ENCODE measurements at regions not wholly inside any gene's neighbourhood (a gene's known extent, or its start where the extent isn't known, plus 50 kb on each side); places are given as distances from the start of the nearest gene placed in this dataset.

DNA sequence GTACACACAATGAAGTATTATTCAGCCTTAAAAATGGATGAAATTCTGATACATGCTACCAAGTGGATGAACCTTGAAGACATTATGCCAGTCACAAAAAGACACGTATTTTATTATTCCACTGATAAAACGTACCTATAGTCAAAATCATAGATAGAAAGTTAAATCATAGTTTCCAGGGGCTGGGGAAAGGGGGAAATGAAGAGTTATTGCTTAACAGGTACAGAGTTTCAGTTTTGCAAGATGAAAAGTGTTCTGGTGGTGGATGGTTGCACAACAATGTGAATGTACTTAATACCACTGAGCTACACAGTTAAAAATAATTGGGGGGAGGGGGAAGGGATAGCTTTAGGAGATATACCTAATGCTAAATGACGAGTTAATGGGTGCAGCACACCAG is 63.5 kb upstream of the FOXN2 start:
- Histone ChIP-seq H3K27me3 (ENCODE audit: insufficient read depth in 3 of 3, low read length in 2 of 3) (no peaks in the 10 kb centered on the region), H3K36me3 (ENCODE audit: insufficient read depth in 1 of 2, low read depth in 1 of 2) (no peaks in the 10 kb centered on the region), H3K4me1 (peaks cover 34% of the 10 kb centered on the region), H3K9me3 (no peaks in the 10 kb centered on the region), H3K4me3 (no peak overlapping the region), H3K27ac (no peak overlapping the region)
- 38 to 59% (median 54%) methylated on average over 3 of the region's 3 CpGs for whole genome bisulfite sequencing, 3 donors
- no peak for DNase-seq
- TF ChIP-seq, protein P1, sequence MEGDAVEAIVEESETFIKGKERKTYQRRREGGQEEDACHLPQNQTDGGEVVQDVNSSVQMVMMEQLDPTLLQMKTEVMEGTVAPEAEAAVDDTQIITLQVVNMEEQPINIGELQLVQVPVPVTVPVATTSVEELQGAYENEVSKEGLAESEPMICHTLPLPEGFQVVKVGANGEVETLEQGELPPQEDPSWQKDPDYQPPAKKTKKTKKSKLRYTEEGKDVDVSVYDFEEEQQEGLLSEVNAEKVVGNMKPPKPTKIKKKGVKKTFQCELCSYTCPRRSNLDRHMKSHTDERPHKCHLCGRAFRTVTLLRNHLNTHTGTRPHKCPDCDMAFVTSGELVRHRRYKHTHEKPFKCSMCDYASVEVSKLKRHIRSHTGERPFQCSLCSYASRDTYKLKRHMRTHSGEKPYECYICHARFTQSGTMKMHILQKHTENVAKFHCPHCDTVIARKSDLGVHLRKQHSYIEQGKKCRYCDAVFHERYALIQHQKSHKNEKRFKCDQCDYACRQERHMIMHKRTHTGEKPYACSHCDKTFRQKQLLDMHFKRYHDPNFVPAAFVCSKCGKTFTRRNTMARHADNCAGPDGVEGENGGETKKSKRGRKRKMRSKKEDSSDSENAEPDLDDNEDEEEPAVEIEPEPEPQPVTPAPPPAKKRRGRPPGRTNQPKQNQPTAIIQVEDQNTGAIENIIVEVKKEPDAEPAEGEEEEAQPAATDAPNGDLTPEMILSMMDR (IDR thresholded peaks at IDR 0.05) = no peak
- intact Hi-C loops (cut with DNase I) = no loop called here
- peak; percentile 49 to 80 (median 75) for ATAC-seq

DNA sequence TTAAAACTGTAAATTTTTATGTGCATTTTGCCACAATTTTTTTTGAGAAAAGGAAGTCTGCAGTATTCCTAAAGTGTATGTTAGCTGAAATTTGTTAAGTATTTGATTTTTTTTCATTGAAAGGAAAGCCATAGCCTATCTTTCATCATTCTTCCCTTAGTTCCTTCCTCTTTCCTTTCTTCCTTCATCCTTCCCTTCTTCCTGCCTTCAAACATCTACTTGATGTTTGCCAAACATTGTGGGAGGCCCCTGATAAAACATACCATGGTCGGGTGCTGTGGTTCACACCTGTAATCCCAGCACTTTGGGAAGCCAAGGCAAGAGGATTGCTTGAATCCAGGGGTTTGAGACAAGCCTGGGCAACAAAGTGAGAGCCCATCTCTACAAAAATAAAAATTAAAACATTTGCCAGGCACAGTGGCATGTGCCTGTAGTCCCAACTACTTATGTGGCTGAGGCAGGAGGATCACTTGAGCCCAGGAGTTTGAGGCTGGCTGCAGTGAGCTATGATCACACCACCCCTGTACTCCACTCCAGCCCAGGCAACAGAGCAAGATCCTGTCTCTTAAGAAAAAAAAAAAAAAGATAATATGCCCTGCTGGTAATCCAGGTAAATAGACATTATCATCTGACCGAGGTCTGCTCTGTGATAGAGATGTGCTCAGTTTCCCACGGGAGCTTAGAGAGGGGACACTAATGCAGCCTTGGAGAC is 62.9 kb upstream of the FOXN2 start:
- ATAC-seq (no peak), DNase-seq (no peak)
- Histone ChIP-seq H3K9me3 (no peaks in the 10 kb centered on the region), H3K36me3 (ENCODE audit: insufficient read depth in 1 of 2, low read depth in 1 of 2) (no peaks in the 10 kb centered on the region), H3K4me1 (peaks cover 34% of the 10 kb centered on the region), H3K27ac (no peak overlapping the region), H3K4me3 (no peak overlapping the region), H3K27me3 (ENCODE audit: insufficient read depth in 3 of 3, low read length in 2 of 3) (no peaks in the 10 kb centered on the region)
- WGBS, 3 donors = 63 to 90% (median 66%) methylated on average over 3 of the region's 3 CpGs
- TF ChIP-seq, protein P1 (IDR thresholded peaks at IDR 0.05) = no peak
- intact Hi-C loops (cut with DNase I) = no loop called here

DNA sequence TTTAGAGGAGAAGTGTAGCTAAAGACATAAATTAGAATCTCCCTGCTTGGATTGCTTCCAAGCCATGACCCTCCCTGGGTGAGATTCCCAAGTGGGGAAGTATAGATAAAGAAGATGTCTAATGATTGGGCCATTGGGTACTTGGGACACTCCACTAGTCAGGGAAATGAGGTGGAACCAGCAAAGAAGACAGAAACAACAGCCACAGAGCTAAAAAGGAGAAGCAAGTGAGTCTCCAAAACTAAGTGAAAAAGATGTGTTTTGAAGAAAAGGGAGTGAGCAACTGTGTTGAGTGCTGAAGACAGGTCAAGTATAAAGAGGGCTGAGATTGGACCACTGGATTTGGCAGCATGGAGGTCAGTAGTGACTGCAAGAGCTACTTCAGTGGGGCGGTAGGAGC is 61.2 kb upstream of the FOXN2 start:
- Histone ChIP-seq H3K4me3 (no peak overlapping the region), H3K9me3 (no peaks in the 10 kb centered on the region), H3K27me3 (ENCODE audit: insufficient read depth in 3 of 3, low read length in 2 of 3) (no peaks in the 10 kb centered on the region), H3K36me3 (ENCODE audit: insufficient read depth in 1 of 2, low read depth in 1 of 2) (no peaks in the 10 kb centered on the region), H3K27ac (no peak overlapping the region), H3K4me1 (peaks cover 30% of the 10 kb centered on the region)
- intact Hi-C loops (cut with DNase I) = no loop called here
- no peak for DNase-seq
- 94 to 100% (median 96%) methylated on average over 1 of the region's 1 CpG for WGBS, 3 donors
- no peak for ATAC-seq
- TF ChIP-seq, protein P1 (IDR thresholded peaks at IDR 0.05) = no peak

DNA sequence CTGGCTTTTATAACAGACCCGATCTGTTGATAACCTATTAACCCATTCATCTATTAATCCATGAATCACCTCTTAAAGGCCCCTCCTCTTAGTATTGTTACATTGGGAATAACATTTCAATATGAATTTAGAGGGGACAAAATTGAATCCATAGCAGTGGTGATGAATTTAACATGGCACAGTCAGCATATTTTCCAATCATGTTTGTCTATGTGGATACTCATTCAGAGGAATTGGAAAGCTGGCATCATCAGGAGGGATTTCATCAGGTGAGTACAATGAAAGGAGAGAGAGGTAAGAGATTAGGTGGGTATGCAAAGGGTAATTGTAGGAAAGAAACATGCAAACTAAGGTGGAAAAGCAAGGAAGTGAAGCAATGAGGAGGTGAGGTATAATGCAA is 59.6 kb upstream of the FOXN2 start:
- no peak for DNase-seq
- Histone ChIP-seq H3K9me3 (no peaks in the 10 kb centered on the region), H3K4me1 (peaks cover 17% of the 10 kb centered on the region), H3K4me3 (no peak overlapping the region), H3K27me3 (ENCODE audit: insufficient read depth in 3 of 3, low read length in 2 of 3) (no peaks in the 10 kb centered on the region), H3K27ac (no peak overlapping the region), H3K36me3 (ENCODE audit: insufficient read depth in 1 of 2, low read depth in 1 of 2) (no peaks in the 10 kb centered on the region)
- TF ChIP-seq, protein P1 (IDR thresholded peaks at IDR 0.05) = no peak
- intact Hi-C loops (cut with DNase I) = loop anchor here in 1 of 2 donors (5.0 kb wide), 1 partner anchor 47 kb away; no protein-coding TSS in a partner anchor
- 71 to 83% (median 75%) methylated on average over 1 of the region's 1 CpG for WGBS, 3 donors
- no peak for ATAC-seq

DNA sequence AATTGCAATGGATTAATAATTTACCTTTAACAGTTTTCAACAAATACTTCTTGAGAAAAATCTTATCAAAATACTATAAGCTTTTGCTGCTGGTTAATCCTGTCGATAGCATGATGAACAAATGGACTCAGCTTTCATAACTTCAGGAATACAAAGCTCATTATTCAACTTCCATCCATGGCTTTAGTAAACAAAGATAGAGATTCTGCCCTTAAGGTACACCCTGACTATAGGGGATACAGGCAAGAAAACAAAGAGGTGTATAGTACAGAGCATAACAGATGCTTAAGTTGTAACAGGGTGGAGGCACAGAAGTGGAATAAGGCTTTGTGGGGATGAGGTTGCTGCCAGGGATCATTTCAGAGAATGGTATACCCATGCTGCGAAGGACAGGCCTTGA is 57.0 kb upstream of the FOXN2 start:
- no peak for ATAC-seq
- Histone ChIP-seq H3K27ac (no peak overlapping the region), H3K36me3 (ENCODE audit: insufficient read depth in 1 of 2, low read depth in 1 of 2) (no peaks in the 10 kb centered on the region), H3K9me3 (no peaks in the 10 kb centered on the region), H3K27me3 (ENCODE audit: insufficient read depth in 3 of 3, low read length in 2 of 3) (no peaks in the 10 kb centered on the region), H3K4me3 (no peak overlapping the region), H3K4me1 (no peaks in the 10 kb centered on the region)
- intact Hi-C loops (cut with DNase I) = loop anchor here in 1 of 2 donors (5.0 kb wide), 1 partner anchor 45 kb away; no protein-coding TSS in a partner anchor
- no peak for DNase-seq
- WGBS, 3 donors = 86 to 98% (median 90%) methylated on average over 2 of the region's 2 CpGs
- TF ChIP-seq, protein P1 (IDR thresholded peaks at IDR 0.05) = no peak

All from psoas muscle (tissue), 7 donors.